H9 (cell line): ENCODE measurements at regions not wholly inside any gene's neighbourhood (a gene's known extent, or its start where the extent isn't known, plus 50 kb on each side); places are given as distances from the start of the nearest gene placed in this dataset.

ENCODE experiments used
- DNase-seq: peaks from one replicate; pipeline ENCODE4 v3.0.0-alpha.2; 2017
- H2AFZ ChIP-seq: one replicate; pipeline ENCODE4 v1.6.1; 2013; ENCODE audit warnings: mild to moderate bottlenecking, low read length, control low read depth, moderate library complexity
- H2AK5ac ChIP-seq: 2 replicates; pipeline ENCODE4 v1.6.1; 2013; ENCODE audit warnings: low read length, control low read depth, mixed read lengths; ENCODE audit not compliant: insufficient read length
- H2BK120ac ChIP-seq: one replicate; pipeline ENCODE4 v1.6.1; 2013; ENCODE audit warnings: low read depth, mild to moderate bottlenecking, low read length, control low read depth, inconsistent platforms; ENCODE audit not compliant: poor library complexity, severe bottlenecking
- H2BK12ac ChIP-seq: 2 replicates; pipeline ENCODE4 v1.6.1; 2013; ENCODE audit warnings: low read length, control low read depth, mixed read lengths, low read depth; ENCODE audit not compliant: insufficient read length
- H2BK15ac ChIP-seq: 2 replicates; pipeline ENCODE4 v1.6.1; 2013; ENCODE audit warnings: low read depth, low read length, control low read depth
- H2BK20ac ChIP-seq: one replicate; pipeline ENCODE4 v1.6.1; 2013; ENCODE audit warnings: low read depth, mild to moderate bottlenecking, low read length, control low read depth, inconsistent platforms; ENCODE audit not compliant: poor library complexity, severe bottlenecking
- H2BK5ac ChIP-seq: 2 replicates; pipeline ENCODE4 v1.6.1; 2013; ENCODE audit warnings: low read length, control low read depth, mixed read lengths; ENCODE audit not compliant: insufficient read length
- H3K14ac ChIP-seq: 2 replicates; pipeline ENCODE4 v1.6.1; 2013; ENCODE audit warnings: low read length, control low read depth; ENCODE audit not compliant: insufficient read depth
- H3K18ac ChIP-seq: 2 replicates; pipeline ENCODE4 v1.6.1; 2013; ENCODE audit warnings: low read depth, mild to moderate bottlenecking, mixed read lengths, low read length, control low read depth; ENCODE audit not compliant: insufficient read length
- H3K23ac ChIP-seq: 2 replicates; pipeline ENCODE4 v1.6.1; 2013; ENCODE audit warnings: low read length, control low read depth, mixed read lengths, low read depth; ENCODE audit not compliant: insufficient read length
- H3K23me2 ChIP-seq: 2 replicates; pipeline ENCODE4 v1.6.1; 2013; ENCODE audit warnings: low read depth, mild to moderate bottlenecking, mixed read lengths, low read length, control low read depth; ENCODE audit not compliant: insufficient read length, poor library complexity, severe bottlenecking
- H3K27ac ChIP-seq: 2 replicates; pipeline ENCODE4 v1.5.1; 2013; ENCODE audit warnings: low read length, control low read depth, mixed read lengths, low read depth; ENCODE audit not compliant: insufficient read length
- H3K27me3 ChIP-seq: 2 replicates; pipeline ENCODE4 v1.6.1; 2013; ENCODE audit warnings: low read length, control low read depth, inconsistent platforms; ENCODE audit not compliant: insufficient read depth
- H3K4ac ChIP-seq: 2 replicates; pipeline ENCODE4 v1.6.1; 2013; ENCODE audit warnings: low read depth, mild to moderate bottlenecking, control low read depth, inconsistent platforms, low read length, moderate library complexity
- H3K4me1 ChIP-seq: 2 replicates; pipeline ENCODE4 v1.6.1; 2013; ENCODE audit warnings: low read length, control low read depth, inconsistent platforms; ENCODE audit not compliant: insufficient read depth
- H3K4me2 ChIP-seq: 2 replicates; pipeline ENCODE4 v1.6.1; 2013; ENCODE audit warnings: low read length, control low read depth, mixed read lengths; ENCODE audit not compliant: insufficient read length, insufficient read depth
- H3K56ac ChIP-seq: 2 replicates; pipeline ENCODE4 v1.6.1; 2013; ENCODE audit warnings: low read depth, mild to moderate bottlenecking, mixed read lengths, low read length, control low read depth; ENCODE audit not compliant: insufficient read length
- H3K79me1 ChIP-seq: 2 replicates; pipeline ENCODE4 v1.6.1; 2013; ENCODE audit warnings: low read depth, mild to moderate bottlenecking, moderate library complexity, low read length, control low read depth, inconsistent platforms; ENCODE audit not compliant: insufficient read depth, poor library complexity, severe bottlenecking
- H3K79me2 ChIP-seq: 2 replicates; pipeline ENCODE4 v1.6.1; 2013; ENCODE audit warnings: low read length, control low read depth, inconsistent platforms; ENCODE audit not compliant: insufficient read depth
- H3K9ac ChIP-seq: 2 replicates; pipeline ENCODE4 v1.6.1; 2013; ENCODE audit warnings: low read length, control low read depth, mixed read lengths; ENCODE audit not compliant: insufficient read length; ENCODE audit errors: extremely low read depth
- H3K9me3 ChIP-seq: one replicate; pipeline ENCODE4 v1.6.1; 2013; ENCODE audit warnings: low read depth, low read length, inconsistent platforms; ENCODE audit not compliant: control insufficient read depth
- H3T11ph ChIP-seq: one replicate; pipeline ENCODE4 v1.6.1; 2013; ENCODE audit warnings: mild to moderate bottlenecking, low read length, control low read depth, inconsistent platforms
- H4K20me1 ChIP-seq: one replicate; pipeline ENCODE4 v1.6.1; 2013; ENCODE audit not compliant: control insufficient read depth, insufficient read length, insufficient read depth
- H4K5ac ChIP-seq: 2 replicates; pipeline ENCODE4 v1.6.1; 2013; ENCODE audit warnings: low read depth, mild to moderate bottlenecking, mixed read lengths, low read length, control low read depth; ENCODE audit not compliant: insufficient read length
- H4K8ac ChIP-seq: replicated peaks from 2 replicates; pipeline ENCODE4 v1.6.1; 2013; ENCODE audit warnings: low read length, control low read depth, mixed read lengths, low read depth; ENCODE audit not compliant: insufficient read length
- H4K91ac ChIP-seq: 2 replicates; pipeline ENCODE4 v1.6.1; 2013; ENCODE audit warnings: low read depth, mild to moderate bottlenecking, moderate library complexity, mixed read lengths, low read length, control low read depth; ENCODE audit not compliant: insufficient read length
- H3K27ac Mint-ChIP-seq, 3 experiments: 2 replicates in 2 of 3; 3 replicates in 1 of 3; pipeline ENCODE4 v1.8.0; 2020 to 2021; ENCODE audit warnings: mixed read lengths in 3 of 3, mild to moderate bottlenecking in 1 of 3, moderate library complexity in 1 of 3
- H3K27me3 Mint-ChIP-seq: 2 replicates; pipeline ENCODE4 v1.8.0; 2021; ENCODE audit warnings: low read depth, mild to moderate bottlenecking, moderate library complexity, mixed read lengths
- H3K36me3 Mint-ChIP-seq, 3 experiments: 2 replicates in 2 of 3; 3 replicates in 1 of 3; pipeline ENCODE4 v1.8.0; 2020 to 2021; ENCODE audit warnings: low read depth in 3 of 3, mixed read lengths in 3 of 3; ENCODE audit not compliant: insufficient read depth in 1 of 3
- H3K4me1 Mint-ChIP-seq, 2 experiments: 2 replicates each; pipeline ENCODE4 v1.8.0; 2020; ENCODE audit warnings: mixed read lengths in 2 of 2
- H3K4me3 Mint-ChIP-seq, 2 experiments: 2 replicates in 1 of 2; 3 replicates in 1 of 2; pipeline ENCODE4 v1.8.0; 2020 to 2021; ENCODE audit warnings: mild to moderate bottlenecking in 2 of 2, mixed read lengths in 2 of 2, moderate library complexity in 1 of 2
- H3K9me3 Mint-ChIP-seq, 2 experiments: 2 replicates in 1 of 2; 3 replicates in 1 of 2; pipeline ENCODE4 v1.8.0; 2020; ENCODE audit warnings: mild to moderate bottlenecking in 2 of 2, mixed read lengths in 2 of 2, moderate library complexity in 1 of 2
- TF ChIP-seq, protein P1 (sequence below): fragments of 200-600 bp; sonication (generic); conservative IDR thresholded peaks from 3 replicates; pipeline ENCODE4 v1.8.0; 2021; ENCODE audit warnings: antibody characterized with exemption, mild to moderate bottlenecking

DNA sequence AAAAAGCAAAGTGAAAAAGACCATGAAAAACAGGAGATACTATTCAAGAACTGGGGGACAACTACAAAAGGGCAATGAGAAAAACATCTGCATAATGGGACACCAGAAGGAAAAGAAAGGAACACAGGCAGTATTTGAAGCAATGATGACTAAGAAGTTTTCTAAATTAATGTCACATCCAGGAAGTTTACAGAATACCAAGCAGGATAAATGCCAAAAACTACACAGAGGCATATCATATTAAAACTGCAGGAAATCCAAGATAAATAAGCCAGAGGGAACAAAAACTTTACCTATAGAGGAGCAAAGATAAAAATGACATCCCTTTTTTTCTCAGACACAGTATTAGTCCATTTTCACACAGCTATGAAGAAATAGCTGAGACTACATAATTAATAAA is 193.0 kb downstream of the ERMARD start:
- Histone ChIP-seq H4K91ac (no peak overlapping the region), H3K9me3 (no peaks in the 10 kb centered on the region), H2BK15ac (no peak overlapping the region), H3K27ac (no peak overlapping the region), H2AK5ac (no peak overlapping the region), H4K20me1 (no peaks in the 10 kb centered on the region), H3K27me3 (no peaks in the 10 kb centered on the region; the same call in 1 of the 2 replicates), H3K56ac (no peak overlapping the region), H3K79me1 (no peaks in the 10 kb centered on the region), H2BK5ac (no peak overlapping the region), H2AFZ (no peak overlapping the region), H3K9ac (no peak overlapping the region), H2BK20ac (no peak overlapping the region), H2BK120ac (no peak overlapping the region), H2BK12ac (no peak overlapping the region), H4K8ac (no peak overlapping the region), H3K14ac (no peak overlapping the region), H3K4me1 (no peaks in the 10 kb centered on the region), H3K23ac (no peak overlapping the region), H3T11ph (no peak overlapping the region), H3K23me2 (no peaks in the 10 kb centered on the region), H3K18ac (no peak overlapping the region), H3K79me2 (no peaks in the 10 kb centered on the region), H3K4me2 (no peak overlapping the region), H3K4ac (no peak overlapping the region), H4K5ac (no peak overlapping the region)
- Mint-ChIP-seq H3K4me3 (no peak overlapping the region), H3K27me3 (peaks cover 50% of the 10 kb centered on the region), H3K36me3 (no peaks in the 10 kb centered on the region; a peak in 1 of 7 replicates), H3K4me1 (no peaks in the 10 kb centered on the region), H3K9me3 (peaks cover 2 to 4% of the 10 kb centered on the region in 2 experiments; a peak in 3 of 5 replicates), H3K27ac (no peak overlapping the region)
- TF ChIP-seq, protein P1, sequence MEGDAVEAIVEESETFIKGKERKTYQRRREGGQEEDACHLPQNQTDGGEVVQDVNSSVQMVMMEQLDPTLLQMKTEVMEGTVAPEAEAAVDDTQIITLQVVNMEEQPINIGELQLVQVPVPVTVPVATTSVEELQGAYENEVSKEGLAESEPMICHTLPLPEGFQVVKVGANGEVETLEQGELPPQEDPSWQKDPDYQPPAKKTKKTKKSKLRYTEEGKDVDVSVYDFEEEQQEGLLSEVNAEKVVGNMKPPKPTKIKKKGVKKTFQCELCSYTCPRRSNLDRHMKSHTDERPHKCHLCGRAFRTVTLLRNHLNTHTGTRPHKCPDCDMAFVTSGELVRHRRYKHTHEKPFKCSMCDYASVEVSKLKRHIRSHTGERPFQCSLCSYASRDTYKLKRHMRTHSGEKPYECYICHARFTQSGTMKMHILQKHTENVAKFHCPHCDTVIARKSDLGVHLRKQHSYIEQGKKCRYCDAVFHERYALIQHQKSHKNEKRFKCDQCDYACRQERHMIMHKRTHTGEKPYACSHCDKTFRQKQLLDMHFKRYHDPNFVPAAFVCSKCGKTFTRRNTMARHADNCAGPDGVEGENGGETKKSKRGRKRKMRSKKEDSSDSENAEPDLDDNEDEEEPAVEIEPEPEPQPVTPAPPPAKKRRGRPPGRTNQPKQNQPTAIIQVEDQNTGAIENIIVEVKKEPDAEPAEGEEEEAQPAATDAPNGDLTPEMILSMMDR = no peak
- DNase-seq = no peak
